ENCODE measurements at regions not wholly inside any gene's neighbourhood (a gene's known extent, or its start where the extent isn't known, plus 50 kb on each side); places are given as distances from the start of the nearest gene placed in this dataset.

DNA sequence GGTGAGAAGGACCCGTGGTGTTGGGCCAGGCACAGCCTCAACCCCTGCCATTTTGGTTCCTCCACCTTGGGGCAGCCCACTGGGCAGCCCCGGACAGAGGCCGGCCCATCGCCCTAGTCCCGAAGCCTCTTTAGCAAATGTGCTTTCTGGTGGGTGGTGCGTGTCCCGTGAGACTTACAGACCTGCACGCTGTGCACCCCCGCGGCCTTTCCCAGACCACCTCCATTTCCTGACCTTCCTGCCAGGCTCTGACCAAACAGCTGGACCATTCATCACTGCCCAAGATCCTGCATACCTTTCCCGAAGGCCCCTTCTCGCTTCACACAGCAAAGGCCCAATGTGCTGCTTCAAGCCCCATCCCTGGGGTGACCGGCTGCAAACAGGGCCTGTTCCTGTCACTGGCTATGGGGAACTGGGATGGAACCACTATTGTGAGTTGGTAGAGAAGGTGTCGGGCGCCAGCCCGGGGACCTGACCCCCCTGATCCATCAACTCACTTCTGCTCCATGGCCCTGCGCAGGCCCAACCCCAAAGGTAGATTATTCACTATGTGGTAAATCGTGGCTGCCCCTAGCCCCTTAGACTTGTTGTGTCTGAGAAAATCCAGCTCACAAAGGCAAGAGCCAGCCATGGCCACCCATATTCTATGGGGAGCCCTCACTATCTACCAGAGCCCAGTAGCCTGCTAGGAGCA lies 341.0 kb downstream of the EIPR1 start:
- TF ChIP-seq POLR2A (IDR thresholded peaks at IDR 0.05) (no peak), CTCF (IDR thresholded peaks at IDR 0.05) (no peak)

Measured in uterus (tissue), 2 donors.